SU-DHL-6 (cell line): ENCODE measurements at regions not wholly inside any gene's neighbourhood (a gene's known extent, or its start where the extent isn't known, plus 50 kb on each side); places are given as distances from the start of the nearest gene placed in this dataset.

Experiments
- EZH2phosphoT487 ChIP-seq: fragments of 200-600 bp; sonication (generic), shearing (Covaris generic); conservative IDR thresholded peaks from 2 replicates; pipeline ENCODE4 v1.6.1; 2018; ENCODE audit warnings: mild to moderate bottlenecking, antibody characterized with exemption, low read length, moderate library complexity, mixed read lengths
- TF ChIP-seq, protein P1 (sequence below): fragments of 200-600 bp; sonication (generic); IDR thresholded peaks from one replicate; pipeline ENCODE4 v1.5.1; 2017; ENCODE audit warnings: antibody characterized with exemption, mild to moderate bottlenecking, low read length, moderate library complexity; ENCODE audit not compliant: insufficient read depth, poor library complexity, severe bottlenecking

DNA sequence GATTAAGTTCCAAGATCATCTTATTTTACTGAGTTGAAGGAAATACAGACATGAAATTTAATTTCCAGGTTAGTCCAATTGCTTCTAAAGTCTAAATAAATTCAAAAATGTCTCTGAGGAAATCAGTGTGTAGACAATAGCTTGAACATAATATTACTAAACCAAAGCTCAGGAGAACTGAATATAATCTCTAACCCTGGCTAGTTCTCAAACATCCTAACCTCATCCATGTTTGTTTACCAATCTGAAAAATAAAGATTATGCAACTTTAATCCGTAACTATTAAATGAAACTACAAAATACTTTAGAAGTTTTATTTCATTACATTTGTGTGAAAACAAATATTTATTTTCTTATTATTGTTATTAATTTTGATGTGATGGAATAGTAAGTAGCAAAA lies 387.2 kb downstream of the TBC1D32 start:
- TF ChIP-seq, protein P1, sequence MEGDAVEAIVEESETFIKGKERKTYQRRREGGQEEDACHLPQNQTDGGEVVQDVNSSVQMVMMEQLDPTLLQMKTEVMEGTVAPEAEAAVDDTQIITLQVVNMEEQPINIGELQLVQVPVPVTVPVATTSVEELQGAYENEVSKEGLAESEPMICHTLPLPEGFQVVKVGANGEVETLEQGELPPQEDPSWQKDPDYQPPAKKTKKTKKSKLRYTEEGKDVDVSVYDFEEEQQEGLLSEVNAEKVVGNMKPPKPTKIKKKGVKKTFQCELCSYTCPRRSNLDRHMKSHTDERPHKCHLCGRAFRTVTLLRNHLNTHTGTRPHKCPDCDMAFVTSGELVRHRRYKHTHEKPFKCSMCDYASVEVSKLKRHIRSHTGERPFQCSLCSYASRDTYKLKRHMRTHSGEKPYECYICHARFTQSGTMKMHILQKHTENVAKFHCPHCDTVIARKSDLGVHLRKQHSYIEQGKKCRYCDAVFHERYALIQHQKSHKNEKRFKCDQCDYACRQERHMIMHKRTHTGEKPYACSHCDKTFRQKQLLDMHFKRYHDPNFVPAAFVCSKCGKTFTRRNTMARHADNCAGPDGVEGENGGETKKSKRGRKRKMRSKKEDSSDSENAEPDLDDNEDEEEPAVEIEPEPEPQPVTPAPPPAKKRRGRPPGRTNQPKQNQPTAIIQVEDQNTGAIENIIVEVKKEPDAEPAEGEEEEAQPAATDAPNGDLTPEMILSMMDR: no peak
- no peak for TF ChIP-seq EZH2phosphoT487
